Suprapubic skin (tissue), 4 donors: ENCODE measurements at regions not wholly inside any gene's neighbourhood (a gene's known extent, or its start where the extent isn't known, plus 50 kb on each side); places are given as distances from the start of the nearest gene placed in this dataset.
"Not testable (repeated sequence)": the region's sequence is repeated elsewhere in the genome, so short reads cannot be mapped to it uniquely, and the experiment has no call there.

Experiments
- CTCF ChIP-seq, 2 donors: fragments of 200-600 bp in 1 of 2; fragments of 450-650 bp in 1 of 2; sonication (generic) in 1 of 2; IDR thresholded peaks; one replicate each; pipeline ENCODE4 v1.5.1; 2016 to 2019; ENCODE audit warnings: antibody characterized with exemption in 2 of 2, mild to moderate bottlenecking in 1 of 2, moderate library complexity in 1 of 2
- EP300 ChIP-seq: sonication (generic); formaldehyde crosslinking; IDR thresholded peaks from one replicate; pipeline ENCODE4 v1.6.1; 2017; ENCODE audit warnings: antibody characterized with exemption
- POLR2A ChIP-seq, 2 donors: fragments of 450-650 bp; IDR thresholded peaks; one replicate each; pipeline ENCODE4 v1.6.1; 2017; ENCODE audit warnings: antibody characterized with exemption in 2 of 2, mild to moderate bottlenecking in 2 of 2, moderate library complexity in 2 of 2
- POLR2AphosphoS5 ChIP-seq, 3 donors: sonication (generic); formaldehyde crosslinking; IDR thresholded peaks; one replicate each; pipeline ENCODE4 v1.6.1; 2017; ENCODE audit warnings: antibody characterized with exemption in 3 of 3

- not testable (repeated sequence) for TF ChIP-seq CTCF (IDR thresholded peaks at IDR 0.05); POLR2A (IDR thresholded peaks at IDR 0.05); POLR2AphosphoS5 (IDR thresholded peaks at IDR 0.05); EP300
Measured at GRCh38 chr13:27350825-27351224, 73.6 kb upstream of the GTF3A start.
